ENCODE measurements at regions not wholly inside any gene's neighbourhood (a gene's known extent, or its start where the extent isn't known, plus 50 kb on each side); places are given as distances from the start of the nearest gene placed in this dataset.
"Not testable (repeated sequence)": the region's sequence is repeated elsewhere in the genome, so short reads cannot be mapped to it uniquely, and the experiment has no call there.

DNA sequence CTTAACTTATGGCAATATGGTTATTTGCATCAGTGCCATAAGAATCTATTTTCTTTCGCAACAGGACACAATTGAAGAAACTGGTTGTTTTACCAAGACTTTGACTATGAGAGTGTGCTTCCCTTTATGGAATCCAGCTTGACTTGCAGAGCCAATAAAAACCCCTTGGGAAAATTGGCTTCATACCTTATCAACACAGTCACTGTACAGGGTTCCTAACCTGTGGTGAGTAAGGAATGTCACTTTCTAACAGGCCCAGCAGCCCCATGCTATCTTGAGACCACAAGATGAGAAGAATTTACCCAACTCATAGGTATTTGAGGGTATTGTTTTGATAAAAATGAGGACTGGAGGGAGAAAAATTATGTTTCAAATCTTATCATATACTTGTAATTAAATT is 418.5 kb upstream of the MAP2 start:
- CTCF ChIA-PET, result no interaction called here
- TF ChIP-seq, protein P1, sequence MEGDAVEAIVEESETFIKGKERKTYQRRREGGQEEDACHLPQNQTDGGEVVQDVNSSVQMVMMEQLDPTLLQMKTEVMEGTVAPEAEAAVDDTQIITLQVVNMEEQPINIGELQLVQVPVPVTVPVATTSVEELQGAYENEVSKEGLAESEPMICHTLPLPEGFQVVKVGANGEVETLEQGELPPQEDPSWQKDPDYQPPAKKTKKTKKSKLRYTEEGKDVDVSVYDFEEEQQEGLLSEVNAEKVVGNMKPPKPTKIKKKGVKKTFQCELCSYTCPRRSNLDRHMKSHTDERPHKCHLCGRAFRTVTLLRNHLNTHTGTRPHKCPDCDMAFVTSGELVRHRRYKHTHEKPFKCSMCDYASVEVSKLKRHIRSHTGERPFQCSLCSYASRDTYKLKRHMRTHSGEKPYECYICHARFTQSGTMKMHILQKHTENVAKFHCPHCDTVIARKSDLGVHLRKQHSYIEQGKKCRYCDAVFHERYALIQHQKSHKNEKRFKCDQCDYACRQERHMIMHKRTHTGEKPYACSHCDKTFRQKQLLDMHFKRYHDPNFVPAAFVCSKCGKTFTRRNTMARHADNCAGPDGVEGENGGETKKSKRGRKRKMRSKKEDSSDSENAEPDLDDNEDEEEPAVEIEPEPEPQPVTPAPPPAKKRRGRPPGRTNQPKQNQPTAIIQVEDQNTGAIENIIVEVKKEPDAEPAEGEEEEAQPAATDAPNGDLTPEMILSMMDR (IDR thresholded peaks at IDR 0.05; ENCODE audit: insufficient read depth, low read depth, low read length), result no peak
- DNase-seq (ENCODE audit: low read depth), result no peak
- no peaks in the 10 kb centered on the region for H3K36me3 ChIP-seq (ENCODE audit: control insufficient read depth, insufficient read depth, low read length)
- no peaks in the 10 kb centered on the region for H3K27me3 ChIP-seq (ENCODE audit: control insufficient read depth, insufficient read depth, low read length)
- POLR2A ChIA-PET, result no interaction called here
- H3K4me3 ChIP-seq (ENCODE audit: low read depth, low read length), result no peak overlapping the region

DNA sequence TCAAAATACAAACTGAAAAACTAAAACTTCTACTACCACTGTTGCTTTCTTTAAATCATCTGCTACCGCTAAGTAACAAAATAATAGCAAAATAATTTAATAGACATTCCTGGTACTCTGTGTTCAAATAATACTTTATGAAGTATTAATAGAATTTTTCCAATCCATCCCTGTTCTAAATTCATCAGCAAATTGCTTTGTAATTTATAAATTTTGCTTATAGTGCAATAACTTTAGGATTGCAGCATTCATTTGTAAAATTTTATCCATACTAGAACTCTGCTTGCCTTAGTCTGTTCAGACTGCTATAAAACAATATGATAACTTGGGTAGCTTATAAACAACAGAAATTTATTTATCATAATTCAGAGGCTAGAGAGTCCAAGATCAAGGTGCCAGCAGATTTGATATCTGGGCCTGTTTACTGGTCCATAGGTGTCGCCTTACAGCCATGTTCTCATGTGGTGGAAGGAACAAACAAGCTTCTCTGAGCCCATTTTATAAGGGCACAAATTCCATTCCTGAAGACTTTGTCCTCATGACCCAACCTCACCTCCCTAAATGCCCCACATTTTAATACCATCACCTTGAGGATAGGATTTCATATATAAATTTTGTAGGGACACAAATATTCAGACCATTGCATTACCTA is 415.1 kb upstream of the MAP2 start:
- ChIA-PET POLR2A (no interaction called here), CTCF (no interaction called here)
- TF ChIP-seq, protein P1 (IDR thresholded peaks at IDR 0.05; ENCODE audit: insufficient read depth, low read depth, low read length), result no peak
- Histone ChIP-seq H3K36me3 (ENCODE audit: control insufficient read depth, insufficient read depth, low read length) (no peaks in the 10 kb centered on the region), H3K27me3 (ENCODE audit: control insufficient read depth, insufficient read depth, low read length) (no peaks in the 10 kb centered on the region), H3K4me3 (ENCODE audit: low read depth, low read length) (no peak overlapping the region)
- no peak for DNase-seq (ENCODE audit: low read depth)

DNA sequence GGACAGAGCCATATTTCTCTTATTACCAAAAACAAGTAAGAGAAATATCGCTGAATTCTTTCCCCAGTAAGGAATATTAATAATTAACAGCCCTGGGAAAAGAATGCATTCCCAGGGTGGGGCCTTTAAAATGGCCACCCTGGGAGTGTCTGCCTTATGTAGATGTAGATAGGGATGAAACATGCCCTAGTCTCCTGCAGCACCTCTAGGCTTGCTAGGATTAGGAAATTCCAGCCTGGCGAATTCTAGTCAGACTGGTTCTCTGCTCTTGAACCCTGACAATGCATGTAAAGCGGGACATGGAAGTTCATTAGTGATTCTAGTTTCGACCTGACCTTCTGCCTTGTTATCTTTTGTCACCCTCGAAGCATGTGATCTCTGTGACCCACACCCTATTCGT is 405.2 kb upstream of the MAP2 start:
- H3K27me3 ChIP-seq (ENCODE audit: control insufficient read depth, insufficient read depth, low read length); CTCF ChIA-PET; H3K4me3 ChIP-seq (ENCODE audit: low read depth, low read length); DNase-seq (ENCODE audit: low read depth); H3K36me3 ChIP-seq (ENCODE audit: control insufficient read depth, insufficient read depth, low read length); POLR2A ChIA-PET: not testable (repeated sequence)

DNA sequence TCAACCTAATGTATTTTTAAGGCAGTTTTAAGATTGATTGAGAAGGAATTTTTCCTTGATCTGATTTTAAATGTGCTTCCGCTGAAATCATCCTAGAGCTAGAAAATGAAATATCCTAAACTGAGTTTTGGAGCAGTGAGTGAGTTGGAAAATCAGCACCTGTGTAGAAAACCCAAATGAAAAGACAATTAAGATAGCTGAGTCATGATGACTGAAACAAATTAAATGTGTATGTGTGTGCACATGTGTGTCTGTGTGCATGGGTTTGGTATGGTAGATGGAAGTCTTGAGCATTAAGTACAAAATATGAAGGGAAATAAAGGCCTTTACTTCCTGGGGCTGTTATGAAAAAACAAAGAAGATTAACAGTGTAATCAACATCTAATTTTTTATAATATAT is 394.6 kb upstream of the MAP2 start:
- ChIA-PET POLR2A (no interaction called here), CTCF (interaction anchor here (0.5 kb wide), 1 partner anchor 12 kb away, joined by 4 read pairs; no protein-coding TSS in a partner anchor)
- H3K36me3 ChIP-seq (ENCODE audit: control insufficient read depth, insufficient read depth, low read length), result no peaks in the 10 kb centered on the region
- no peaks in the 10 kb centered on the region for H3K27me3 ChIP-seq (ENCODE audit: control insufficient read depth, insufficient read depth, low read length)
- DNase-seq (ENCODE audit: low read depth), result no peak
- TF ChIP-seq, protein P1 (IDR thresholded peaks at IDR 0.05; ENCODE audit: insufficient read depth, low read depth, low read length), result no peak
- H3K4me3 ChIP-seq (ENCODE audit: low read depth, low read length), result no peak overlapping the region

DNA sequence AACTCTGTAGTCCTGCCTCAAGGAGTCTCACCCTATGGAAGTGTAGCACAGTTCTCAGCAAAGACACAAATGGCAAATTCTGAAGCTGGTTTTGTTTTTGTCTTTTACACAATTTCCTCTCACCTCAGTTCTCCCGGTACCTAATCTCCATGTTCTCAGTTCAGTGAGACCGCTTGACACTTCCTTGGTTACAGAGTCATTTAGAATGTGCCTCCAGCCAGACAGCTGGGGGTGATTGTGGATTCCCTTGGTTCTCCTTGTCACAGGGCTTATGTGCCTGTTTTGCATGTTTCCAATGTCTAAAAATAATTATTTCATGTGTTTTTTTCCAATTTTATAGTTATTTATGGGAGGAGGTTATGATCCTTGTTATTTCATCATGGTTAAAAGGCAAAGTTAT is 379.5 kb upstream of the MAP2 start:
- POLR2A ChIA-PET, result no interaction called here
- TF ChIP-seq, protein P1 (IDR thresholded peaks at IDR 0.05; ENCODE audit: insufficient read depth, low read depth, low read length), result no peak
- no peaks in the 10 kb centered on the region for H3K27me3 ChIP-seq (ENCODE audit: control insufficient read depth, insufficient read depth, low read length)
- H3K4me3 ChIP-seq (ENCODE audit: low read depth, low read length), result no peak overlapping the region
- DNase-seq (ENCODE audit: low read depth), result no peak
- CTCF ChIA-PET, result no interaction called here
- H3K36me3 ChIP-seq (ENCODE audit: control insufficient read depth, insufficient read depth, low read length), result no peaks in the 10 kb centered on the region

DNA sequence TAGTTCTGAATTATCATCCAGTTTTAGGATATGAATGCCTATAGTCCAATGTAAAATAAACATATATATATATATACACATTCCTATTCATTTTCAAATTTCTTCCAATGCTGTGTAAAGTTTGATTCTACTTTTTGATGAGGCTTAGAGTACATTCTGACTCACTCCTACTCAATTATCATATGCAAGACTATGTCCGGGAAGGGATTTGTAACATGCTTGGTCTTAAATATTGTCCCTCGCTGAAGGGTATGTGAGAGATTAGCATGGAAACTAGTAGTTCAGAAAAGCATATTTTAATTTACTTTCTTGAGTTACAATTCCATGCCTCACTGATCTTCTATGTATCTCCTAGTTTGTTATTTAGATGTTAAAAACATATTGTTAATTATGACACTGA is 377.7 kb upstream of the MAP2 start:
- POLR2A ChIA-PET, result no interaction called here
- TF ChIP-seq, protein P1 (IDR thresholded peaks at IDR 0.05; ENCODE audit: insufficient read depth, low read depth, low read length), result no peak

More for the DNA sequence above, 377.7 kb upstream of the MAP2 start:
- Histone ChIP-seq H3K36me3 (ENCODE audit: control insufficient read depth, insufficient read depth, low read length) (no peaks in the 10 kb centered on the region), H3K4me3 (ENCODE audit: low read depth, low read length) (no peak overlapping the region), H3K27me3 (ENCODE audit: control insufficient read depth, insufficient read depth, low read length) (no peaks in the 10 kb centered on the region)
- CTCF ChIA-PET, result no interaction called here
- no peak for DNase-seq (ENCODE audit: low read depth)

Measured in BJ (cell line).